ENCODE measurements at regions not wholly inside any gene's neighbourhood (a gene's known extent, or its start where the extent isn't known, plus 50 kb on each side); places are given as distances from the start of the nearest gene placed in this dataset.

- Mint-ChIP-seq H3K36me3 (no peaks in the 10 kb centered on the region), H3K27me3 (no peaks in the 10 kb centered on the region), H3K27ac (no peak overlapping the region), H3K4me3 (no peak overlapping the region), H3K9me3 (peaks cover 3% of the 10 kb centered on the region), H3K4me1 (no peaks in the 10 kb centered on the region)
- CTCF ChIA-PET = no interaction called here
- no peak for DNase-seq
These were observed 753.2 kb downstream of the TLR4 start for GRCh38 chr9:118457171-118458000.

- no peak for DNase-seq
- H3K27ac Mint-ChIP-seq = no peak overlapping the region
- no peaks in the 10 kb centered on the region for H3K4me1 Mint-ChIP-seq
- no peak overlapping the region for H3K4me3 Mint-ChIP-seq
- CTCF ChIA-PET = no interaction called here
- H3K36me3 Mint-ChIP-seq = no peaks in the 10 kb centered on the region
- H3K27me3 Mint-ChIP-seq = no peaks in the 10 kb centered on the region
- peaks cover 3% of the 10 kb centered on the region for H3K9me3 Mint-ChIP-seq
These were observed 755.7 kb downstream of the TLR4 start for GRCh38 chr9:118459913-118460312.

- CTCF ChIA-PET = no interaction called here
- no peak for DNase-seq
- Mint-ChIP-seq H3K36me3 (no peaks in the 10 kb centered on the region), H3K4me1 (no peaks in the 10 kb centered on the region), H3K27ac (no peak overlapping the region), H3K27me3 (no peaks in the 10 kb centered on the region), H3K9me3 (peaks cover 3% of the 10 kb centered on the region), H3K4me3 (no peak overlapping the region)
These were observed 759.2 kb downstream of the TLR4 start for GRCh38 chr9:118463419-118463818.

GRCh38 chr9:118473521-118473920, 769.3 kb downstream of the TLR4 start:
- H3K27ac Mint-ChIP-seq = no peak overlapping the region
- H3K4me3 Mint-ChIP-seq = no peak overlapping the region
- no peaks in the 10 kb centered on the region for H3K27me3 Mint-ChIP-seq
- no peaks in the 10 kb centered on the region for H3K36me3 Mint-ChIP-seq
- CTCF ChIA-PET = no interaction called here
- no peaks in the 10 kb centered on the region for H3K9me3 Mint-ChIP-seq
- no peaks in the 10 kb centered on the region for H3K4me1 Mint-ChIP-seq
- DNase-seq = no peak

- no peak overlapping the region for H3K4me3 Mint-ChIP-seq
- H3K27me3 Mint-ChIP-seq = no peaks in the 10 kb centered on the region
- H3K36me3 Mint-ChIP-seq = no peaks in the 10 kb centered on the region
- no peaks in the 10 kb centered on the region for H3K4me1 Mint-ChIP-seq
- CTCF ChIA-PET = no interaction called here
- no peak for DNase-seq
- no peak overlapping the region for H3K27ac Mint-ChIP-seq
- H3K9me3 Mint-ChIP-seq = peaks cover 5% of the 10 kb centered on the region
These were observed 774.5 kb downstream of the TLR4 start for GRCh38 chr9:118478752-118479151.

DNA sequence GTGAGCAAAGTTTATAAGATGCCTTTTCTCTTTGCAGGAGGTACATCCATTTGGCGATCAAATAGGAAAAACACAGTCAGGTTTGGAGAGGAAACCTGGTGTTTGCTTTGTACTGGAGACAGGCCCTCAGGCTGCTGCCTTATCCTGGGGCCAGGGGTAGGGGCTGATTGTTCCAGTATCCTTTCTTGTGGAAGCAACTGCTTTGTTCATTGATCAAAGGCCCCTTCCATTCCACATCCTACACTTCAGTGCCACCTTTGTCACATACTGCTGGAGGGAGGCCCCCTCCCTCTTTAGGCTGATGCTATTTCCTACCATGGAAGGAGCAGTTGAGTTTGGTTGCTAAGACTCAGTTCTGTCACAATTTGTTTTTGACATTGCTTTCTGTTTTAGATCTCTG, 778.1 kb downstream of the TLR4 start:
- CTCF ChIA-PET = no interaction called here
- DNase-seq = no peak
- Mint-ChIP-seq H3K36me3 (no peaks in the 10 kb centered on the region), H3K9me3 (peaks cover 8% of the 10 kb centered on the region), H3K27ac (no peak overlapping the region), H3K4me3 (no peak overlapping the region), H3K4me1 (no peaks in the 10 kb centered on the region), H3K27me3 (no peaks in the 10 kb centered on the region)

DNA sequence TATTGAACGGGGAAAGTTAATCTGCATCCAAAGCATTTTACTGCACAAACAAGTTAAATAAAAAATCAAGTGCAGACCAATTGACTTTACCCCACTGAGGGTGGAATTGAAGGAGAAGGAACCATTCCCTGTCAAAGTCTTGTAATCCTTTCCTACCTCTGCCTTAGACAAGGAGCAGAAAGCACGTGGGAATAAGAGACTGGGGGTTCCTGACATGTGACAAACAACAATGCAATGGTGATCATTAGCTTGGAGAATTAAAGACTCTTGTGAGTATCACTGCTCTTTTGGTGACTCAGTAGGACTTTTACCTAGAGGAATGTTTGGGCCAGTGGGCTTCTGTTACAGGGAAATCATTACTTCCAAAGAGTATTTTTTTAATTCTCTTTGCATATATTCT, 779.5 kb downstream of the TLR4 start:
- H3K9me3 Mint-ChIP-seq = peaks cover 12% of the 10 kb centered on the region
- no peak overlapping the region for H3K27ac Mint-ChIP-seq
- DNase-seq = no peak
- H3K4me1 Mint-ChIP-seq = no peaks in the 10 kb centered on the region
- CTCF ChIA-PET = no interaction called here
- no peaks in the 10 kb centered on the region for H3K36me3 Mint-ChIP-seq
- no peak overlapping the region for H3K4me3 Mint-ChIP-seq
- H3K27me3 Mint-ChIP-seq = no peaks in the 10 kb centered on the region

- Mint-ChIP-seq H3K4me1 (no peaks in the 10 kb centered on the region), H3K4me3 (no peak overlapping the region), H3K36me3 (no peaks in the 10 kb centered on the region), H3K9me3 (peaks cover 7% of the 10 kb centered on the region), H3K27ac (no peak overlapping the region), H3K27me3 (no peaks in the 10 kb centered on the region)
- CTCF ChIA-PET = no interaction called here
- no peak for DNase-seq
These were observed 799.0 kb downstream of the TLR4 start for GRCh38 chr9:118503236-118503635.

DNA sequence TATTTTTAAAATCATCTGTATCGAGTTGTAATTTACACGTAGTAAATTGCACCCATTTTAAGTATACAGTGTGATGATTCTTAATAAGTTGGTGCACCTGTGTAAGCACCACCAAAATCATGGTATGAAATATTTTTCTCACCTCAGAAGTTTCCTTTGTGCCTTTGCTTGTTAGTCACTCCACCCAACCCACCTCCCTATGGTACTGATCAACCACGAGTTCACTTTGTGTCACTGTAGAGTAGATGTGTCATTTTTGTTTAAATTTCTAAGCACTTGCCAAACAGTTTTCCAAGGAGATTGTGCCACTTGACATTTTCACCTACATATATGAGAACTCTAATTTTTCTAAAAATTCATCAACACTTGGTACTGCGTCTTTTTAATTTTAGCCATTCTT, 806.5 kb downstream of the TLR4 start:
- Mint-ChIP-seq H3K9me3 (peaks cover 4% of the 10 kb centered on the region), H3K27me3 (no peaks in the 10 kb centered on the region), H3K4me3 (no peak overlapping the region), H3K36me3 (no peaks in the 10 kb centered on the region), H3K27ac (no peak overlapping the region), H3K4me1 (no peaks in the 10 kb centered on the region)
- CTCF ChIA-PET = no interaction called here
- no peak for DNase-seq

- H3K27ac Mint-ChIP-seq = no peak overlapping the region
- H3K4me3 Mint-ChIP-seq = no peak overlapping the region
- no peaks in the 10 kb centered on the region for H3K27me3 Mint-ChIP-seq
- no peaks in the 10 kb centered on the region for H3K36me3 Mint-ChIP-seq
- no peak for DNase-seq
- H3K9me3 Mint-ChIP-seq = no peaks in the 10 kb centered on the region
- CTCF ChIA-PET = no interaction called here
- H3K4me1 Mint-ChIP-seq = no peaks in the 10 kb centered on the region
These were observed 811.7 kb downstream of the TLR4 start for GRCh38 chr9:118515947-118516346.

DNA sequence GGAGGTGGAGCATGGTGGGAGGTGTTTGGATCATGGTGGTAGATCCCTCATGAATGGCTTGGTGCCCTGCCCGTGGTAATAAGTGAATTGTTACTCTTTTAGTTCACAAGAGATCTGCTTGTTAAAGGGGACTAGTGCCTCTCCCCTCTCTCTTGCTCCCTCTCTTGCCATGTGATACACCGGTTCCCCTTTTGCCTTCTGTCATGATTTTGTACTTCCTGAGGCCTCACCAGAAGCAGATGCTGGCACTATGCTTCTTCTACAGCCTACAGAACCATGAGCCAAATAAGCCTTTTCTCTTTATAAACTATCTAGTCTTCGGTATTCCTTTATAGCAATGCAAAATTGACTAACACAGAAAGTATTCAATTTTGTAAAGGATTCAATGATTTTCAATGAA, 817.1 kb downstream of the TLR4 start:
- DNase-seq = no peak
- H3K9me3 Mint-ChIP-seq = no peaks in the 10 kb centered on the region
- no peak overlapping the region for H3K4me3 Mint-ChIP-seq
- H3K36me3 Mint-ChIP-seq = no peaks in the 10 kb centered on the region
- H3K4me1 Mint-ChIP-seq = no peaks in the 10 kb centered on the region
- no peaks in the 10 kb centered on the region for H3K27me3 Mint-ChIP-seq
- no peak overlapping the region for H3K27ac Mint-ChIP-seq
- CTCF ChIA-PET = no interaction called here

DNA sequence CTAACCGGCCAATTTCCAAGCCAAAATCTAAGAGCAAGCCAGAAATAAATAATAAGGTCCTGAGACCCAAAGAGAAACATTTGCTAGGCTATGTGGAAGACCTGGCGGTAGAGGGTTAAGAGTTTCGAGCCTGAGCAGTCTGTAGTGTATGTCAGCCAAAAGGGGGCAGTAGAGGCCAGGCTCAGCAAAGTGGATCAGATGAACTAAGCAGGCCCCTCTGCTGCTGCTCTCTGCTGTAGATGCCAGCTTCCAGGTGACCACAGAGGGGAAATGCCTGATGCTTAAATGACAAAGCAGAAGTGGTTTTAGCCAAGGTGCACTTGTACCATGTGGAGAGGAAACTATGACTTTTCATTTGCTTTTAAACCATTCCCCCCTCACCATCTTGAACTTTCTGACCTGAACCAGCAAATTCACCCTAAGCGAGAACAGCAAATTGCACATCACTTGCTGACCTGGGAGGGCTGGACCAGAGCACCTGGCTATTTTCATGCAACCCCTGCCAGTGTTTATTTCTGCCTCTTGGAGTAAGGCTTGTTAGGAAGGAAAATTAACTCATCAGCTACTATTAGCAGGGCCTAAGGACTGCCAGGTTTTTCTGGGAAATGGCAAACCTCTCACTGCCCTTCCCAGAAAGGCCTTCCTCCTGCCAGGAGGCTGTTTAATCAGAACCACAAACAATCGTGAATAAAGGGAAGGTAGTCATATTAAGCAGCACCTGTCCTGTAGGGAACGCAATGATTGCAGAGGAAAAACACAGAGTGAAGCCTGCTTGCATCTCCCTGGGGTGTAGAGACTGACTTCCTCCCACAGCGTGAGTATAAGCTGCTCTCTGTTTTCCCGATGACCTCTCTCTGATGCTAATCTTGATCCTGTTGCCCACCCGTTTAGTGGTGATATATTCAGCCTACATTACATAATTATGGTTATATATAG, 818.2 kb downstream of the TLR4 start:
- H3K27ac Mint-ChIP-seq = no peak overlapping the region
- CTCF ChIA-PET = no interaction called here
- no peaks in the 10 kb centered on the region for H3K27me3 Mint-ChIP-seq
- H3K9me3 Mint-ChIP-seq = no peaks in the 10 kb centered on the region
- H3K36me3 Mint-ChIP-seq = no peaks in the 10 kb centered on the region
- H3K4me1 Mint-ChIP-seq = no peaks in the 10 kb centered on the region
- DNase-seq = peak; percentile 28
- no peak overlapping the region for H3K4me3 Mint-ChIP-seq

GRCh38 chr9:118527261-118527660, 823.1 kb downstream of the TLR4 start:
- no peaks in the 10 kb centered on the region for H3K4me1 Mint-ChIP-seq
- no peak for DNase-seq
- H3K9me3 Mint-ChIP-seq = no peaks in the 10 kb centered on the region
- no peak overlapping the region for H3K27ac Mint-ChIP-seq
- H3K27me3 Mint-ChIP-seq = no peaks in the 10 kb centered on the region
- H3K4me3 Mint-ChIP-seq = no peak overlapping the region
- H3K36me3 Mint-ChIP-seq = no peaks in the 10 kb centered on the region
- CTCF ChIA-PET = no interaction called here

DNA sequence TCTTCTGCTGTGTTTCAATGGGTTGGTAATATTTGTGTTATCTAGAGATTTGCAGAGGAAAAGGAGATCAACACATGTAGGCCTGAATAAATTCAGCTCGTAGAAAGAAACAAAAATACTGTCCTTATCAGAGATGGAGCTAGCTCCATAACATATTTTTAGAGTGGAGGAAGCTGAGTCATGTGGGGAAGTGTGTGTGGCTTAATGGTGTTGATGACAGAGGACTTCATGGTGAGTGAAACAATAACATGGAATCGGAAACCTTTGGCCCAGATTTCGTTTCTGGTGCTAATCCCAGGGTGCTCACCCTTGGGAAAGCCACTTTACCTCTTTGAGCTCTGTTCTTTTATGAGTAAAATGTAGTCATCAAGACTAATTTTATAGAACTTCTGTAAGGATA, 825.0 kb downstream of the TLR4 start:
- DNase-seq = no peak
- H3K27me3 Mint-ChIP-seq = no peaks in the 10 kb centered on the region

DNA sequence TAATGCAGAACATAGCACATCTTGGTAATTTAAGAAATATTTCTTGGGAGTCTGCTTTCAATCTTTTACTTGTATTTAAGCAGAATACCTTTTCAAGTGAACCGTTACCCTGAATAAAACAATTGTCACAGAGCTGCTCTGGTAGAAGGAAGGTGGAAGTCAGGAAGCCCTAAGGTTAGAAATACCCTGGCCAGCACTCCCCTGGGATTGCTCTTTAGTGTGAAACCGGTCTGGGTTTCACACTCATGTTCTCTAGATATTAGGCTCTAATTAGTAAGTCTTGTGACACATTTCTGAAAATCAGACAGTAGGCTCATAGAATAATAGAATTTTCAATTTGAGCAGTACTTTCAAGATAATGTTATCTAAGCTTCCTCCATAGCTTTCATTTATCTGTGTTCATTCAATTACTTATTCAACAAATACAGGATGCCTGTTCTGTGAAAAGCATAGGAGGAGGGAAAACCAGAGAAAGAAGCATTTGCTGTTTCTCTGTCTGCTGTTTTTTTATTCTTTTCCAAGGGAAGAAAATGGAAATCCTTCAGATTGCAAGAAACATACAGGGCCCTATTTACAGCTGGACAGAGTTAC, 825.5 kb downstream of the TLR4 start:
- no peak overlapping the region for H3K27ac Mint-ChIP-seq
- H3K9me3 Mint-ChIP-seq = peaks cover 2% of the 10 kb centered on the region
- no peaks in the 10 kb centered on the region for H3K36me3 Mint-ChIP-seq
- no peaks in the 10 kb centered on the region for H3K27me3 Mint-ChIP-seq
- no peak for DNase-seq
- H3K4me3 Mint-ChIP-seq = no peak overlapping the region
- no peaks in the 10 kb centered on the region for H3K4me1 Mint-ChIP-seq
- CTCF ChIA-PET = no interaction called here

More for the DNA sequence above, 825.0 kb downstream of the TLR4 start:
- Mint-ChIP-seq H3K4me1 (no peaks in the 10 kb centered on the region), H3K4me3 (no peak overlapping the region), H3K27ac (no peak overlapping the region), H3K9me3 (peaks cover under 1% of the 10 kb centered on the region), H3K36me3 (no peaks in the 10 kb centered on the region)
- CTCF ChIA-PET = no interaction called here
